HCT116 (cell line): ENCODE measurements at regions not wholly inside any gene's neighbourhood (a gene's known extent, or its start where the extent isn't known, plus 50 kb on each side); places are given as distances from the start of the nearest gene placed in this dataset.

Experiments
- ATAC-seq: fragments of 200-7000 bp; cut with Tn5 transposase; 2 replicates; pipeline ENCODE4 v1.9.1; 2020; ENCODE audit warnings: mild to moderate bottlenecking, moderate library complexity
- BruUV-seq: library from RNA; stranded (reverse); fragments of 400-500 nt; replicated peaks from 2 replicates; lab custom pipeline; 2021; lab: Mats Ljungman, UMichigan
- CTCF ChIA-PET: fragments of 300-600 bp; sonication (Branson Sonifier 250); formaldehyde crosslinking; loops from one replicate; lab custom pipeline; 2021; ENCODE audit warnings: antibody characterized with exemption; lab: Charles Lee
- POLR2A ChIA-PET: fragments of 300-600, 350-600 bp; sonication (Branson Sonifier 250); formaldehyde crosslinking; loops from one replicate; lab custom pipeline; 2021; ENCODE audit warnings: antibody characterized with exemption; lab: Charles Lee
- RAD21 ChIA-PET, 2 experiments: fragments of 300-600 bp; sonication (Branson Sonifier 250); formaldehyde crosslinking; loops; one replicate each; lab custom pipeline; 2023; ENCODE audit warnings: low total read pairs in 2 of 2; ENCODE audit not compliant: uncharacterized antibody in 2 of 2, unreplicated experiment in 2 of 2, low non-redundant PET in 1 of 2; lab: Charles Lee
- DNase-seq: peaks from one replicate; pipeline ENCODE4 v3.0.0-alpha.2; 2010; ENCODE audit warnings: low read depth, low spot score
- H2AFZ ChIP-seq: fragments of 200-600 bp; shearing (Covaris generic), sonication (generic); 2 replicates; pipeline ENCODE4 v1.6.1; 2017; ENCODE audit warnings: low read depth, mixed run types, mixed read lengths, antibody characterized with exemption, low read length; ENCODE audit not compliant: poor library complexity, severe bottlenecking
- H3K27ac ChIP-seq: 2 replicates; pipeline ENCODE4 v1.5.1; 2012; ENCODE audit warnings: low read depth, low read length
- H3K27me3 ChIP-seq: fragments of 200-600 bp; sonication (generic); 2 replicates; pipeline ENCODE4 v1.6.1; 2016; ENCODE audit warnings: mixed run types, low read length, mixed read lengths; ENCODE audit not compliant: insufficient read depth
- H3K36me3 ChIP-seq, 2 experiments: fragments of 200-500 bp in 1 of 2; fragments of 200-600 bp in 1 of 2; sonication (Bioruptor generic) in 1 of 2; sonication (generic) in 1 of 2; 2 replicates each; pipeline versions ENCODE4 v1.5.1 to v1.6.1; 2014 to 2016; ENCODE audit warnings: low read length in 2 of 2, inconsistent platforms in 1 of 2, mixed read lengths in 1 of 2, mixed run types in 1 of 2; ENCODE audit not compliant: insufficient read depth in 2 of 2, control insufficient read depth in 1 of 2
- H3K4me1 ChIP-seq, 2 experiments: fragments of 200-600 bp in 1 of 2; sonication (generic) in 1 of 2; 2 replicates each; pipeline versions ENCODE4 v1.5.1 to v1.6.1; 2012 to 2017; ENCODE audit warnings: low read length in 2 of 2, inconsistent platforms in 1 of 2, mild to moderate bottlenecking in 1 of 2, mixed read lengths in 1 of 2, mixed run types in 1 of 2, moderate library complexity in 1 of 2; ENCODE audit not compliant: insufficient read depth in 2 of 2, control insufficient read depth in 1 of 2
- H3K4me2 ChIP-seq: fragments of 200-600 bp; sonication (generic); 2 replicates; pipeline ENCODE4 v1.6.1; 2017; ENCODE audit warnings: mixed run types, low read length, mixed read lengths
- H3K4me3 ChIP-seq, 2 experiments: fragments of 200-600 bp in 1 of 2; sonication (generic) in 1 of 2; replicated peaks in 1 of 2; 2 replicates each; pipeline ENCODE4 v1.5.1; 2011 to 2016; ENCODE audit warnings: low read length in 2 of 2, control low read depth in 1 of 2, low read depth in 1 of 2, mild to moderate bottlenecking in 1 of 2, mixed read lengths in 1 of 2, mixed run types in 1 of 2
- H3K79me2 ChIP-seq: fragments of 200-600 bp; sonication (generic); 2 replicates; pipeline ENCODE4 v1.6.1; 2017; ENCODE audit warnings: mild to moderate bottlenecking, mixed run types, low read length, moderate library complexity, mixed read lengths; ENCODE audit not compliant: insufficient read depth
- H3K9ac ChIP-seq: fragments of 200-600 bp; sonication (generic); 2 replicates; pipeline ENCODE4 v1.6.1; 2016; ENCODE audit warnings: low read length, mixed read lengths
- H3K9me2 ChIP-seq: fragments of 200-600 bp; sonication (generic), shearing (Covaris generic); 2 replicates; pipeline ENCODE4 v1.6.1; 2017; ENCODE audit warnings: mixed run types, mild to moderate bottlenecking, moderate library complexity; ENCODE audit not compliant: insufficient read depth
- H3K9me3 ChIP-seq, 2 experiments: fragments of 200-500 bp in 1 of 2; fragments of 200-600 bp in 1 of 2; sonication (Bioruptor generic) in 1 of 2; sonication (generic) in 1 of 2; 2 replicates each; pipeline ENCODE4 v1.6.1; 2014 to 2017; ENCODE audit warnings: low read length in 2 of 2, mixed read lengths in 2 of 2, inconsistent platforms in 1 of 2, low read depth in 1 of 2, mild to moderate bottlenecking in 1 of 2, mixed run types in 1 of 2, moderate library complexity in 1 of 2; ENCODE audit not compliant: control insufficient read depth in 1 of 2, insufficient read depth in 1 of 2
- H4K20me1 ChIP-seq: fragments of 200-600 bp; sonication (generic), shearing (Covaris generic); 2 replicates; pipeline ENCODE4 v1.6.1; 2017; ENCODE audit warnings: mixed run types, mild to moderate bottlenecking, moderate library complexity; ENCODE audit not compliant: insufficient read depth
- ATF3 ChIP-seq: IDR thresholded peaks from 2 replicates; pipeline ENCODE4 v1.6.1; 2012
- CBX3 ChIP-seq: IDR thresholded peaks from 2 replicates; pipeline ENCODE4 v1.6.1; 2012; ENCODE audit warnings: low read depth
- CTCF ChIP-seq, 3 experiments: fragments of 200-600 bp in 1 of 3; sonication (generic) in 1 of 3; IDR thresholded peaks in 2 of 3; conservative IDR thresholded peaks in 1 of 3; 2 replicates each; pipeline ENCODE4 v1.5.1; 2012 to 2017; ENCODE audit warnings: low read depth in 2 of 3, low read length in 2 of 3, antibody characterized with exemption in 1 of 3, borderline replicate concordance in 1 of 3, control low read depth in 1 of 3, mild to moderate bottlenecking in 1 of 3, mixed read lengths in 1 of 3, mixed run types in 1 of 3, moderate library complexity in 1 of 3; ENCODE audit not compliant: insufficient read depth in 1 of 3
- EZH2phosphoT487 ChIP-seq: fragments of 200-600 bp; IDR thresholded peaks from 2 replicates; pipeline ENCODE4 v1.6.1; 2018; ENCODE audit warnings: antibody characterized with exemption, borderline replicate concordance
- FOSL1 ChIP-seq: IDR thresholded peaks from 2 replicates; pipeline ENCODE4 v1.6.1; 2012; ENCODE audit warnings: low read depth
- MAX ChIP-seq: IDR thresholded peaks from 2 replicates; pipeline ENCODE4 v1.6.1; 2012
- POLR2AphosphoS5 ChIP-seq: IDR thresholded peaks from 2 replicates; pipeline ENCODE4 v1.6.1; 2011; ENCODE audit warnings: mild to moderate bottlenecking, low read depth, low read length, moderate library complexity
- RAD21 ChIP-seq: IDR thresholded peaks from 2 replicates; pipeline ENCODE4 v1.6.1; 2012; ENCODE audit warnings: low read depth, mild to moderate bottlenecking
- SIN3A ChIP-seq: IDR thresholded peaks from 2 replicates; pipeline ENCODE4 v1.6.1; 2012; ENCODE audit warnings: low read depth
- SP1 ChIP-seq: IDR thresholded peaks from 2 replicates; pipeline ENCODE4 v1.6.1; 2012; ENCODE audit warnings: low read depth
- SRF ChIP-seq: IDR thresholded peaks from 2 replicates; pipeline ENCODE4 v1.6.1; 2012; ENCODE audit warnings: low read depth
- ZBTB33 ChIP-seq: IDR thresholded peaks from 2 replicates; pipeline ENCODE4 v1.6.1; 2011; ENCODE audit warnings: mild to moderate bottlenecking, low read length, moderate library complexity; ENCODE audit not compliant: insufficient replicate concordance; ENCODE audit errors: extremely low read depth
- ZFX ChIP-seq: fragments of 450-650 bp; IDR thresholded peaks from 2 replicates; pipeline ENCODE4 v1.6.1; 2017
- intact Hi-C: fragments of 100-400 bp; cut with micrococcal nuclease; formaldehyde crosslinking; loops from 2 replicates; pipeline ENCODE4 v1.10.0; 2022

GRCh38 chr21:41107602-41108001, 60.4 kb upstream of the BACE2 start:
- ChIA-PET RAD21 (no interaction called here), CTCF (no interaction called here), POLR2A (no interaction called here)
- H3K79me2 ChIP-seq, result no peaks in the 10 kb centered on the region
- H3K9me3 ChIP-seq, result no peaks in the 10 kb centered on the region
- H2AFZ ChIP-seq, result no peak overlapping the region
- no peaks in the 10 kb centered on the region for H4K20me1 ChIP-seq
- H3K4me1 ChIP-seq, result no peaks in the 10 kb centered on the region
- no peak for ATAC-seq
- no peak overlapping the region for H3K27ac ChIP-seq
- H3K27me3 ChIP-seq, result peaks cover 33% of the 10 kb centered on the region
- H3K4me3 ChIP-seq, result no peak overlapping the region
- no peak for DNase-seq
- no peaks in the 10 kb centered on the region for H3K36me3 ChIP-seq
- H3K4me2 ChIP-seq, result no peak overlapping the region
- H3K9ac ChIP-seq, result no peak overlapping the region
- TF ChIP-seq FOSL1, result no peak
- no peak for TF ChIP-seq RAD21
- no peaks in the 10 kb centered on the region for H3K9me2 ChIP-seq
- BruUV-seq, result no TSS peak
- intact Hi-C loops, result no loop called here

GRCh38 chr21:41108668-41109585, 59.0 kb upstream of the BACE2 start:
- Histone ChIP-seq H3K4me3 (no peak overlapping the region), H3K4me1 (no peaks in the 10 kb centered on the region), H3K4me2 (no peak overlapping the region), H4K20me1 (no peaks in the 10 kb centered on the region), H2AFZ (no peak overlapping the region), H3K27me3 (peaks cover 36% of the 10 kb centered on the region), H3K79me2 (no peaks in the 10 kb centered on the region), H3K27ac (no peak overlapping the region), H3K9me3 (no peaks in the 10 kb centered on the region), H3K9ac (no peak overlapping the region), H3K36me3 (no peaks in the 10 kb centered on the region), H3K9me2 (no peaks in the 10 kb centered on the region)
- RAD21 ChIA-PET, result no interaction called here
- no peak for ATAC-seq
- POLR2A ChIA-PET, result no interaction called here
- CTCF ChIA-PET, result no interaction called here
- no TSS peak for BruUV-seq
- intact Hi-C loops, result no loop called here
- TF ChIP-seq EZH2phosphoT487 (no peak), ATF3 (no peak), POLR2AphosphoS5 (no peak), MAX (no peak), SIN3A (no peak), SRF (no peak), ZFX (no peak), CBX3 (no peak), CTCF (IDR thresholded peaks at IDR 0.05 in 2 of 3, conservative IDR thresholded peaks at IDR 0.05 in 1 of 3; ENCODE audit: borderline replicate concordance in 1 of 3, insufficient read depth in 1 of 3, low read depth in 2 of 3, low read length in 2 of 3) (no peak), RAD21 (no peak), SP1 (no peak), ZBTB33 (no peak)
- no peak for DNase-seq
